ENCODE measurements at regions not wholly inside any gene's neighbourhood (a gene's known extent, or its start where the extent isn't known, plus 50 kb on each side); places are given as distances from the start of the nearest gene placed in this dataset.

GRCh38 chr5:34570143-34570542 lies 86.0 kb upstream of the RAI14 start:
- no peak for DNase-seq

- DNase-seq = no peak
Observed at GRCh38 chr5:34570721-34571676, 85.1 kb upstream of the RAI14 start.

- no peak for DNase-seq
Observed at GRCh38 chr5:34571677-34572041, 84.5 kb upstream of the RAI14 start.

GRCh38 chr5:34574936-34575467 lies 81.1 kb upstream of the RAI14 start:
- no peak for DNase-seq

GRCh38 chr5:34576891-34577666 lies 79.0 kb upstream of the RAI14 start:
- DNase-seq = no peak

- no peak for DNase-seq
Observed at GRCh38 chr5:34578962-34579361, 77.2 kb upstream of the RAI14 start.

GRCh38 chr5:34580983-34581382 lies 75.1 kb upstream of the RAI14 start:
- no peak for DNase-seq

- DNase-seq = no peak
Observed at GRCh38 chr5:34582371-34582770, 73.8 kb upstream of the RAI14 start.

GRCh38 chr5:34583167-34583566 lies 73.0 kb upstream of the RAI14 start:
- no peak for DNase-seq

- no peak for DNase-seq
Observed at GRCh38 chr5:34584165-34584564, 72.0 kb upstream of the RAI14 start.

- DNase-seq = no peak
Observed at GRCh38 chr5:34585601-34586104, 70.5 kb upstream of the RAI14 start.

GRCh38 chr5:34586117-34586885 lies 69.8 kb upstream of the RAI14 start:
- no peak for DNase-seq

- DNase-seq = no peak
Observed at GRCh38 chr5:34587355-34588241, 68.5 kb upstream of the RAI14 start.

GRCh38 chr5:34589832-34590231 lies 66.3 kb upstream of the RAI14 start:
- no peak for DNase-seq

- DNase-seq = no peak
Observed at GRCh38 chr5:34591723-34592122, 64.4 kb upstream of the RAI14 start.

GRCh38 chr5:34597034-34598027 lies 58.8 kb upstream of the RAI14 start:
- no peak for DNase-seq

- no peak for DNase-seq
Observed at GRCh38 chr5:34598177-34598794, 57.8 kb upstream of the RAI14 start.

GRCh38 chr5:34599471-34600117 lies 56.5 kb upstream of the RAI14 start:
- DNase-seq = no peak

GRCh38 chr5:34600118-34600493 lies 56.0 kb upstream of the RAI14 start:
- no peak for DNase-seq
